Activated naive CD8-positive, alpha-beta T cell treated with anti-CD3 and anti-CD28 coated beads, Interleukin-2, amount 50 U/mL, for 24 hours (primary cell): ENCODE measurements at regions not wholly inside any gene's neighbourhood (a gene's known extent, or its start where the extent isn't known, plus 50 kb on each side); places are given as distances from the start of the nearest gene placed in this dataset.

ENCODE experiments used
- ATAC-seq: fragments of 150-1000 bp; cut with Tn5 transposase; one replicate; pipeline ENCODE4 v1.10.0; 2021
- DNase-seq: peaks from one replicate; pipeline ENCODE4 v3.0.0; 2021
- H3K27ac Mint-ChIP-seq: one replicate; pipeline ENCODE4 v1.8.0; 2021; ENCODE audit warnings: mild to moderate bottlenecking, mixed read lengths
- H3K27me3 Mint-ChIP-seq: one replicate; pipeline ENCODE4 v1.8.0; 2021; ENCODE audit warnings: mixed read lengths
- H3K36me3 Mint-ChIP-seq: one replicate; pipeline ENCODE4 v1.8.0; 2021; ENCODE audit warnings: low read depth, mixed read lengths
- H3K4me1 Mint-ChIP-seq: one replicate; pipeline ENCODE4 v1.8.0; 2021; ENCODE audit warnings: mixed read lengths
- H3K4me3 Mint-ChIP-seq: one replicate; pipeline ENCODE4 v1.8.0; 2021; ENCODE audit warnings: mild to moderate bottlenecking, moderate library complexity, mixed read lengths
- H3K9me3 Mint-ChIP-seq: one replicate; pipeline ENCODE4 v1.8.0; 2021; ENCODE audit warnings: mixed read lengths

DNA sequence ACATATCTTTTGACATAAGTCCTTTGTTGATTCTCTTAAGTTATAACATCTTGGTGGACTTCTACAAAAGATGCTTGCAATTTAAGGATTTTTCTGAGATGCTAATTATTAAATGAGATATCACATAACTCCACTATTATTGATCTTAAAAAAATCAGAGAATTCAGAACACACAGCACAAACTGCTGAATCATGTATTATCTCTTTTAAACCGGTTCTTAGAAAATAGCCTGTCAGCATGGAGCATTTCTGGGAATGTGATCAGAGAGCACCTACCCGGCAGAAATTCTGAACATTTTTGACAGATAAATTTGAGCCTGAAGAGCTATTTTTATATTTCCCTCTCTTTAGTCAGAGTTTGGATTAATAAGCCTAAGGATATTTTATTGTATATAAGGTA is 50.2 kb upstream of the PCLO start:
- Mint-ChIP-seq H3K4me1 (no peaks in the 10 kb centered on the region), H3K27ac (no peak overlapping the region), H3K27me3 (no peaks in the 10 kb centered on the region), H3K9me3 (no peaks in the 10 kb centered on the region), H3K4me3 (no peak overlapping the region), H3K36me3 (no peaks in the 10 kb centered on the region)
- no peak for ATAC-seq
- DNase-seq = no peak
